Right lobe of liver (tissue), 6 donors: ENCODE measurements at regions not wholly inside any gene's neighbourhood (a gene's known extent, or its start where the extent isn't known, plus 50 kb on each side); places are given as distances from the start of the nearest gene placed in this dataset.

Experiments used
- ATAC-seq, 4 donors: fragments of 200-7000 bp; cut with Tn5 transposase; one replicate each; pipeline ENCODE4 v1.9.1; 2020; ENCODE audit warnings: mild to moderate bottlenecking in 4 of 4, moderate library complexity in 4 of 4
- DNase-seq, 3 donors: peaks; one replicate each; pipeline ENCODE4 v3.0.0-alpha.2; 2020
- H3K27ac ChIP-seq, 3 donors: fragments of 200-600 bp; one replicate each; pipeline ENCODE4 v1.8.0; 2022
- H3K27me3 ChIP-seq, 2 donors: fragments of 200-600 bp; one replicate each; pipeline ENCODE4 v1.8.0; 2022
- H3K36me3 ChIP-seq, 4 donors: fragments of 200-600 bp; sonication (generic) in 1 of 4; one replicate each; pipeline versions ENCODE4 v1.5.1 to v1.8.0; 2017 to 2022; ENCODE audit warnings: control low read depth in 1 of 4
- H3K4me1 ChIP-seq, 4 donors: fragments of 200-600 bp; sonication (generic) in 1 of 4; one replicate each; pipeline versions ENCODE4 v1.5.1 to v1.8.0; 2017 to 2022; ENCODE audit warnings: control low read depth in 1 of 4
- H3K4me3 ChIP-seq, 3 donors: fragments of 200-600 bp; one replicate each; pipeline ENCODE4 v1.8.0; 2022
- H3K9me3 ChIP-seq, 4 donors: fragments of 200-600 bp; sonication (generic) in 1 of 4; one replicate each; pipeline versions ENCODE4 v1.5.1 to v1.8.0; 2017 to 2022; ENCODE audit warnings: control low read depth in 1 of 4
- CTCF ChIP-seq, 4 donors: fragments of 200-600 bp in 3 of 4; fragments of 450-650 bp in 1 of 4; IDR thresholded peaks; one replicate each; pipeline versions ENCODE4 v1.5.1 to v1.8.0; 2016 to 2022; ENCODE audit warnings: antibody characterized with exemption in 4 of 4, mild to moderate bottlenecking in 2 of 4
- POLR2A ChIP-seq: fragments of 450-650 bp; IDR thresholded peaks from one replicate; pipeline ENCODE4 v1.6.1; 2017; ENCODE audit warnings: antibody characterized with exemption, mild to moderate bottlenecking
- WGBS: methylation state at CpG from one replicate; pipeline ENCODE4 v1.1.6; 2018; ENCODE audit warnings: low coverage, low lambda C conversion rate; ENCODE audit not compliant: insufficient coverage; ENCODE audit errors: missing lambda C conversion rate; 5-methylcytosine and 5-hydroxymethylcytosine counted together
- intact Hi-C, 2 donors: fragments of 100-400 bp; cut with DNase I; formaldehyde crosslinking; loops; one replicate each; pipeline versions ENCODE4 v1.11.2 to v1.14.1; 2022
- donor health status: DM: no; HTN: yes; CAD: no.
- donor health status: DM: no; HTN: no; CAD: no.
- donor health status: DM: no; HTN: no; CAD: no.
- donor health status: DM: no; HTN: yes; CAD: no.
- donor health status: DM: no; HTN: yes; CAD: no.

GRCh38 chr1:36658838-36659237, 176.1 kb upstream of the CSF3R start:
- Histone ChIP-seq H3K4me3 (no peak overlapping the region), H3K4me1 (no peaks in the 10 kb centered on the region), H3K27ac (no peak overlapping the region), H3K36me3 (no peaks in the 10 kb centered on the region), H3K27me3 (no peaks in the 10 kb centered on the region), H3K9me3 (no peaks in the 10 kb centered on the region)
- no peak for ATAC-seq
- DNase-seq = no peak
- TF ChIP-seq POLR2A (no peak), CTCF (IDR thresholded peaks at IDR 0.05) (no peak)
- intact Hi-C loops = no loop called here
- 57% methylated on average over 1 of the region's 3 CpGs for WGBS

DNA sequence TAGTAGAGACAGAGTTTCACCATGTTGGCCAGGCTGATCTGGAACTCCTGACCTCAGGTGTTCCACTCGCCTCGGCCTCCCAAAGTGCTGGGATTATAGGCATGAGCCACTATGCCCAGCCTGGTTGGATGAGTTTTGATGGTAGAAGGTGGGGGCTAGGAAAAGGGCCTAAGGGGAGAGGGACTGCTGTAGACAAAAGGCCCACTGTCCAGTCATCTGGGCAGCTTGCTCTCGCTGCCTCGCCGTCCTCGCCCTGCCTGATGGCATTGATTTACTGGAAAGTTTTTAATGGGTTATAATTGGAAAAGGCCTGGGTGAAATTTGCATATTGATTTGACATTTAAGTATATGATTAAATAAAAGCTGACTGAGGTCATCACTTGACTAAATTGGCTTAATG, 175.1 kb upstream of the CSF3R start:
- TF ChIP-seq CTCF (IDR thresholded peaks at IDR 0.05) = no peak
- no peak for TF ChIP-seq POLR2A
- WGBS = 89% methylated on average over 5 of the region's 6 CpGs
- H3K27me3 ChIP-seq = no peaks in the 10 kb centered on the region
- intact Hi-C loops = no loop called here
- no peaks in the 10 kb centered on the region for H3K9me3 ChIP-seq
- no peaks in the 10 kb centered on the region for H3K36me3 ChIP-seq
- no peaks in the 10 kb centered on the region for H3K4me1 ChIP-seq
- DNase-seq (no peak), ATAC-seq (no peak)
- H3K4me3 ChIP-seq = no peak overlapping the region
- no peak overlapping the region for H3K27ac ChIP-seq

DNA sequence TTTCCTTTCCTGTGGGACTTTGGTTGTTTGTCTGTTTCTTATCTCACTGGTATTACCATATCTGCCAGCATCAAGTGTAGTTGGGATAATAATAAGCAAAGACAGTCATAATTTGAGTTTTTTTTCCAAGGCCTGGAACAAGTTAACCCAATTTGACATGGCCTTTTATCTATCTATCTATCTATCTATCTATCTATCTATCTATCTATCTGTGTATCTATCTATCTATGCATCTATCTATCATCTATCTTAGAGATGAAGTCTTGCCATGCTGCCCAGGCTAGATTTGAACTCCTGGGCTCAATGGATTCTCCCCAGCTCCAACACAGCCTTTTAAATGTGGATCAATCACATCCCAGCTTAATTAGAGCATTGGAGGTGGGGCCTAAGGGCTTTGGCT, 174.1 kb upstream of the CSF3R start:
- Histone ChIP-seq H3K27me3 (no peaks in the 10 kb centered on the region), H3K9me3 (no peaks in the 10 kb centered on the region), H3K4me3 (no peak overlapping the region), H3K4me1 (no peaks in the 10 kb centered on the region), H3K27ac (no peak overlapping the region), H3K36me3 (no peaks in the 10 kb centered on the region)
- no peak for ATAC-seq
- intact Hi-C loops = no loop called here
- DNase-seq = no peak
- TF ChIP-seq CTCF (IDR thresholded peaks at IDR 0.05) (no peak), POLR2A (no peak)

DNA sequence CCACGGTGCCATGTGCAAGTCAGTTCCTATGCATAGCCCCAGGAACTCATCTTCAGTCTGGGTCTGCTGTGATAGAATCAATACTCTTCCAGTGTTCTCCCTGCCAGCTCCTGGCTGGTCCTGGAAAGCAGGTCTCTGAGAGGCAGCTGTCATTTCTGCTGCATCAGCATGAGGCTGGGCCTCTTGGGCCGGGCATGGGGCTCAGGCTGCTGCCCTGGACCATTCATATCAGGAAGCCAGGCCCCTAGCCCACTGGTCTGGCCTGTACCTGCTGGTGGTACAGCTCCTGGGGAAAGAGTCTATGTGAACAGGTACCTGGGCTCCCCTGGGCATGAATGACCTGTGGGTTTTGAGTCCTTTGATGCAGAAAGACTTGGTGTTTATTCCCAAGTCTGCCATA, 173.6 kb upstream of the CSF3R start:
- H3K27me3 ChIP-seq = no peaks in the 10 kb centered on the region
- TF ChIP-seq CTCF (IDR thresholded peaks at IDR 0.05) (no peak), POLR2A (no peak)

DNA sequence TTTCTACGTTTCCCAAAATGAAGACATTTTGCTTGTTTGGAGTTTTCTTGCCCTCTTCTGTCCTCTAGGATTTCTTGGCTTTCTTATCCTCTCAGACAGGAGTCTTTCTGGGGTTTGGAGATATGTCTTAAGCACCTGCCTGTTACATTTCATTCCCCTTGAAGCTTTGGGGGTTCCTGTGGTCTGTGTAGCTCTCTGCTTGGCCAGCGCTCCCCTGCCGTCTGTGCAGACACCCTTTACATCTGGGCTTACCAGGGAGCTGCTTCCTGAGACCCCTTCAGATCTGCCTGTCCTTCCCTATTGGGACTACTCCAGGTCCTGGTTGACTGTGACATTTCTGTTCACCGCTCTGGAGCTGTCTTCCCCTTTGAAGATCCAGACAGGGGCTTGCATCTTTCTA, 171.9 kb upstream of the CSF3R start:
- Histone ChIP-seq H3K27ac (no peak overlapping the region), H3K4me3 (no peak overlapping the region), H3K27me3 (no peaks in the 10 kb centered on the region), H3K4me1 (no peaks in the 10 kb centered on the region), H3K9me3 (no peaks in the 10 kb centered on the region), H3K36me3 (no peaks in the 10 kb centered on the region)
- DNase-seq = no peak
- intact Hi-C loops = no loop called here
- TF ChIP-seq CTCF (IDR thresholded peaks at IDR 0.05) (no peak), POLR2A (no peak)
- 57% methylated on average over 4 of the region's 4 CpGs for WGBS
- no peak for ATAC-seq

More for the DNA sequence above, 173.6 kb upstream of the CSF3R start:
- ATAC-seq (no peak), DNase-seq (no peak)
- H3K9me3 ChIP-seq = no peaks in the 10 kb centered on the region
- H3K36me3 ChIP-seq = no peaks in the 10 kb centered on the region
- no peaks in the 10 kb centered on the region for H3K4me1 ChIP-seq
- no peak overlapping the region for H3K4me3 ChIP-seq
- H3K27ac ChIP-seq = no peak overlapping the region
- WGBS = no CpG with 5 or more reads among the region's 2 CpGs
- intact Hi-C loops = no loop called here
